ENCODE measurements at regions not wholly inside any gene's neighbourhood (a gene's known extent, or its start where the extent isn't known, plus 50 kb on each side); places are given as distances from the start of the nearest gene placed in this dataset.

DNA sequence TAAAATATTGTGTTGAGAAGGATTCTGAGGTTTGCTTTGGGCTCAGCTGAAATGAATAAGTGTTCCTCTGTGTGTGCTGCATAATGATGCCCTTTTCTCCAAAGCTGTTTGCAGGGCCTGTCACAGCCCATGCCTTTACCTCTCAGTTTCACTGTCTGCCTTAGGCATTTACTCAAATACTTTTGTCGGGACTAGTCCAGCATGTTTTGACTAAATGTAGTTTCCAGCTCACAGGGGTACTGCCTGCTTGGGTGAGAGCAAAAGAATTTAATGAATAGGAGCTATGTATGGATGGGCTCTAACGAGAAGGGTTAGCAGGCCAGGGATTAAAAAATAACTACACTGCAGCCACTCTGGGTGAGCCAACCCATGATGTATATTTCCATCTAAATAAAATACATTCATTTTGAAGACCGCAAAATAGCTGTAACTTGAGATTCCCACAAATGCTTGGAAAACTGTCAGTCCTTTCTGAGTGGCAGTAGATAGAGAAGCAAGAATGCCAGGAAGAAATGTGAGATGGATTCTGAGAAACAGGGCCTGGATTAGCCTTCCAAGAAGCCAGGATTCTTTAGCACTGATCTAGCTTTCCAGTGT is 549.2 kb upstream of the TBL1XR1 start:
- Histone ChIP-seq H3K4me2 (replicated peaks; ENCODE audit: low read depth, low read length, poor library complexity, severe bottlenecking) (no peak overlapping the region), H4K20me1 (ENCODE audit: control insufficient read depth, insufficient read depth, low read length, poor library complexity, severe bottlenecking) (no peaks in the 10 kb centered on the region), H3K79me2 (ENCODE audit: control insufficient read depth, insufficient read depth, low read length) (no peaks in the 10 kb centered on the region), H3K4me3 (ENCODE audit: control extremely low read depth in 1 of 5, extremely low read depth in 1 of 5, insufficient read depth in 1 of 5, low read depth in 2 of 5, low read length in 4 of 5) (no peak overlapping the region), H3K27me3 (replicated peaks in 1 of 4; ENCODE audit: control extremely low read depth in 1 of 4, control insufficient read depth in 3 of 4, insufficient read depth in 4 of 4, low read length in 3 of 4) (no peaks in the 10 kb centered on the region), H3K9ac (ENCODE audit: low read length) (no peak overlapping the region), H3K9me3 (ENCODE audit: control extremely low read depth in 1 of 3, control insufficient read depth in 2 of 3, insufficient read depth in 1 of 3, low read length in 2 of 3) (no peaks in the 10 kb centered on the region), H3K27ac (ENCODE audit: low read length in 2 of 2) (no peak overlapping the region), H3K4me1 (ENCODE audit: control insufficient read depth in 2 of 2, insufficient read depth in 2 of 2, low read length in 2 of 2) (no peaks in the 10 kb centered on the region), H2AFZ (ENCODE audit: insufficient read depth, low read depth, low read length, poor library complexity, severe bottlenecking) (no peak overlapping the region), H3K36me3 (replicated peaks in 1 of 2; ENCODE audit: control extremely low read depth in 1 of 2, control insufficient read depth in 1 of 2, extremely low read depth in 1 of 2, insufficient read depth in 2 of 2, low read length in 1 of 2) (no peaks in the 10 kb centered on the region)
- TF ChIP-seq EZH2 (IDR thresholded peaks at IDR 0.05; ENCODE audit: borderline replicate concordance, insufficient read depth, low read depth, low read length, poor library complexity, severe bottlenecking) (no peak), CTCF (IDR thresholded peaks at IDR 0.05) (no peak)
- ATAC-seq (ENCODE audit: low read depth), result no peak
- intact Hi-C loops (cut with micrococcal nuclease), result no loop called here
- H3K4me1 Mint-ChIP-seq, result no peaks in the 10 kb centered on the region
- H3K4me3 Mint-ChIP-seq, result no peak overlapping the region
- ChIA-PET POLR2A (no interaction called here), CTCF (no interaction called here)
- DNase-seq, result no peak
- 90% methylated on average over 2 of the region's 3 CpGs for WGBS (ENCODE audit: insufficient coverage)
- no peak overlapping the region for H3K27ac Mint-ChIP-seq
- H3K9me3 Mint-ChIP-seq (ENCODE audit: insufficient read depth), result no peaks in the 10 kb centered on the region
- H3K27me3 Mint-ChIP-seq, result no peaks in the 10 kb centered on the region

DNA sequence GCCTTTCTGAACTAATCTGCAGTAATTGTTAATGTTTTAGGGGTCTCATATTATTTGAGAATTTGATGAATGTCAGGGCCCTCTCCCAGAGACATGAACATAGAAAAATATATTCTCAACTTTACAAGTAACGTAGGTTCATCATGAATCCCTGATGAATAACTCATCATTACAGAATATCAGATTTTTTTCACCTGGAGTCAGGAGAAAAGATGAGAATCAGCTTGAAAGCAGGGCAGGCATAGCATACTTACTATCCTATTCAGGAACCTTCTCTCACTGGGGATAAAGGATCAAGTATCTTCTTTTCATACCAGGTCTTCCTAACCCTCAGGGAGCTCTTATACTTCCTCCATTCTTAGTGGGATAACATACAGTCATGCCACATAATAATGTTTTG is 552.6 kb upstream of the TBL1XR1 start:
- Histone ChIP-seq H4K20me1 (ENCODE audit: control insufficient read depth, insufficient read depth, low read length, poor library complexity, severe bottlenecking) (no peaks in the 10 kb centered on the region), H3K79me2 (ENCODE audit: control insufficient read depth, insufficient read depth, low read length) (no peaks in the 10 kb centered on the region), H3K4me2 (replicated peaks; ENCODE audit: low read depth, low read length, poor library complexity, severe bottlenecking) (no peak overlapping the region), H3K4me1 (ENCODE audit: control insufficient read depth in 2 of 2, insufficient read depth in 2 of 2, low read length in 2 of 2) (peaks cover 0 to 3% of the 10 kb centered on the region in 2 donors), H3K9ac (ENCODE audit: low read length) (no peak overlapping the region), H3K9me3 (ENCODE audit: control extremely low read depth in 1 of 3, control insufficient read depth in 2 of 3, insufficient read depth in 1 of 3, low read length in 2 of 3) (no peaks in the 10 kb centered on the region), H3K4me3 (ENCODE audit: control extremely low read depth in 1 of 5, extremely low read depth in 1 of 5, insufficient read depth in 1 of 5, low read depth in 2 of 5, low read length in 4 of 5) (no peak overlapping the region), H3K36me3 (replicated peaks in 1 of 2; ENCODE audit: control extremely low read depth in 1 of 2, control insufficient read depth in 1 of 2, extremely low read depth in 1 of 2, insufficient read depth in 2 of 2, low read length in 1 of 2) (no peaks in the 10 kb centered on the region), H3K27ac (ENCODE audit: low read length in 2 of 2) (no peak overlapping the region), H3K27me3 (replicated peaks in 1 of 4; ENCODE audit: control extremely low read depth in 1 of 4, control insufficient read depth in 3 of 4, insufficient read depth in 4 of 4, low read length in 3 of 4) (no peaks in the 10 kb centered on the region), H2AFZ (ENCODE audit: insufficient read depth, low read depth, low read length, poor library complexity, severe bottlenecking) (no peak overlapping the region)
- DNase-seq, result no peak
- H3K9me3 Mint-ChIP-seq (ENCODE audit: insufficient read depth), result no peaks in the 10 kb centered on the region
- no peak overlapping the region for H3K27ac Mint-ChIP-seq
- ATAC-seq (ENCODE audit: low read depth), result no peak
- WGBS (ENCODE audit: insufficient coverage), result no CpG with 5 or more reads among the region's 1 CpG
- CTCF ChIA-PET, result no interaction called here
- H3K4me1 Mint-ChIP-seq, result no peaks in the 10 kb centered on the region
- no peak for TF ChIP-seq EZH2 (IDR thresholded peaks at IDR 0.05; ENCODE audit: borderline replicate concordance, insufficient read depth, low read depth, low read length, poor library complexity, severe bottlenecking)
- TF ChIP-seq CTCF (IDR thresholded peaks at IDR 0.05), result no peak
- no peak overlapping the region for H3K4me3 Mint-ChIP-seq
- H3K27me3 Mint-ChIP-seq, result no peaks in the 10 kb centered on the region
- POLR2A ChIA-PET, result no interaction called here
- intact Hi-C loops (cut with micrococcal nuclease), result no loop called here
